ENCODE measurements at regions not wholly inside any gene's neighbourhood (a gene's known extent, or its start where the extent isn't known, plus 50 kb on each side); places are given as distances from the start of the nearest gene placed in this dataset.
"Not testable (repeated sequence)": the region's sequence is repeated elsewhere in the genome, so short reads cannot be mapped to it uniquely, and the experiment has no call there.

DNA sequence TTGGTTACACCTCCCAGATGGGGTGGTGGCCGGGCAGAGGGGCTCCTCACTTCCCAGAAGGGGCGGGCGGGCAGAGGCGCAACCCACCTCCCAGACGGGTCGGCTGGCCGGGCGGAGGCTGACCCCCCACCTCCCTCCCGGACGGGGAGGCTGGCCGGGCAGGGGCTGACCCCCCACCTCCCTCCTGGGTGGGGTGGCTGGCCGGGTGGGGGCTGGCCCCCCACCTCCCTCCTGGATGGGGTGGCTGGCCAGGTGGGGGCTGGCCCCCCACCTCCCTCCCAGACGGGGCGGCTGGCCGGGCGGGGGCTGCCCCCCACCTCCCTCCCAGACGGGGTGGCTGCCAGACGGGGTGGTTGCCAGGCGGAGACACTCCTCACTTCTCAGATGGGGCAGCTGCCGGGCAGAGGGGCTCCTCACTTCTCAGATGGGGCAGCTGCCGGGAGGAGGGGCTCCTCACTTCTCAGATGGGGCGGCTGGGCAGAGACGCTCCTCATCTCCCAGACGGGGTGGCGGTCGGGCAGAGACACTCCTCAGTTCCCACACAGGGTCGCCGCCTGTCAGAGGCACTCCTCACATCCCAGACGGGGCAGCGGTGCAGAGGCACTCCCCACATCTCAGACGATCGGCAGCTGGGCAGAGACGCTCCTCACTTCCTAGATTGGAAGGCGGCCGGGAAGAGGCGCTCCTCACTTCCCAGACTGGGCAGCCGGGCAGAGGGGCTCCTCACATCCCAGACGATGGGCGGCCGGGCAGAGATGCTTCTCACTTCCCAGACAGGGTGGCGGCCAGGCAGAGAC lies 148.0 kb downstream of the KLF8 start:
- not testable (repeated sequence) for H3K4me2 ChIP-seq (ENCODE audit: low read length); H2AK5ac ChIP-seq (ENCODE audit: low read length); H4K5ac ChIP-seq (ENCODE audit: low read length); H3K4me1 ChIP-seq (ENCODE audit: control insufficient read depth, low read depth, low read length); H2BK15ac ChIP-seq (replicated peaks; ENCODE audit: low read depth); H3K23ac ChIP-seq (ENCODE audit: low read length); H2BK120ac ChIP-seq (ENCODE audit: low read depth, low read length); H3K27me3 ChIP-seq (ENCODE audit: insufficient read depth, low read length, poor library complexity); H3K4me3 ChIP-seq (ENCODE audit: low read length); H3K56ac ChIP-seq (ENCODE audit: low read length); H3K79me2 ChIP-seq (ENCODE audit: control insufficient read depth, insufficient read depth, low read length); H2BK5ac ChIP-seq (ENCODE audit: low read length); H3K4ac ChIP-seq (ENCODE audit: low read depth, low read length); H3K9ac ChIP-seq (ENCODE audit: low read length); DNase-seq; H3K18ac ChIP-seq (ENCODE audit: low read length); H3K79me1 ChIP-seq (ENCODE audit: low read length); H4K8ac ChIP-seq (ENCODE audit: low read depth, low read length); H3K27ac ChIP-seq (ENCODE audit: low read depth, low read length); H3K36me3 ChIP-seq (ENCODE audit: control insufficient read depth, insufficient read depth, low read length)
- no CpG with 5 or more reads among the region's 41 CpGs for WGBS (ENCODE audit: extremely low coverage, insufficient coverage, low lambda C conversion rate)

DNA sequence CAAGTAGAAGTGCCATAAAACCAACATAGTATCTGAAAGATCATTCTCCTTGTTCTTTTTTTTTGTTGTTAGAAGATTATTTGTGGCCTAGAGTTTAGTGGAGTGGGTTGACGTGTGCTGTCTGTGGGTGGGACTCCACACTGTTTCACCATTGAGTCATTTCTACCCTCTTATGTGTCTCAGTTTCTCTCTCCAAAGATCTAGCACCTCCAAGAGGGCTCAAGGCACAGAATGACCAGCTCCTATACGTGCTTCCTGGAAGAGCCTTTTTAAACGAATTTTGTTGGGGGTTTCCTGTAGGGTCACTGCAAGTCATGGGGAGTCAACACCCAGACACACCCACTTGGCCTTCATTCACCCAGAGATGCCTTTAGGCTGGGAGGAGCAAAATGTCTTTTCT lies 150.1 kb downstream of the KLF8 start:
- Histone ChIP-seq H3K56ac (ENCODE audit: low read length) (no peak overlapping the region), H4K8ac (ENCODE audit: low read depth, low read length) (no peak overlapping the region), H3K4ac (ENCODE audit: low read depth, low read length) (no peak overlapping the region), H2AK5ac (ENCODE audit: low read length) (no peak overlapping the region), H3K4me2 (ENCODE audit: low read length) (no peak overlapping the region), H2BK5ac (ENCODE audit: low read length) (no peak overlapping the region), H3K4me1 (ENCODE audit: control insufficient read depth, low read depth, low read length) (no peaks in the 10 kb centered on the region), H4K5ac (ENCODE audit: low read length) (no peak overlapping the region), H2BK15ac (replicated peaks; ENCODE audit: low read depth) (no peak overlapping the region), H3K18ac (ENCODE audit: low read length) (no peak overlapping the region), H3K4me3 (ENCODE audit: low read length) (no peak overlapping the region), H3K27ac (ENCODE audit: low read depth, low read length) (no peak overlapping the region), H3K9ac (ENCODE audit: low read length) (no peak overlapping the region), H3K79me1 (ENCODE audit: low read length) (no peaks in the 10 kb centered on the region), H3K27me3 (ENCODE audit: insufficient read depth, low read length, poor library complexity) (no peaks in the 10 kb centered on the region), H3K36me3 (ENCODE audit: control insufficient read depth, insufficient read depth, low read length) (no peaks in the 10 kb centered on the region), H3K23ac (ENCODE audit: low read length) (no peak overlapping the region), H3K79me2 (ENCODE audit: control insufficient read depth, insufficient read depth, low read length) (no peaks in the 10 kb centered on the region), H2BK120ac (ENCODE audit: low read depth, low read length) (no peak overlapping the region)
- no peak for DNase-seq
- WGBS (ENCODE audit: extremely low coverage, insufficient coverage, low lambda C conversion rate) = no CpG with 5 or more reads among the region's 3 CpGs

DNA sequence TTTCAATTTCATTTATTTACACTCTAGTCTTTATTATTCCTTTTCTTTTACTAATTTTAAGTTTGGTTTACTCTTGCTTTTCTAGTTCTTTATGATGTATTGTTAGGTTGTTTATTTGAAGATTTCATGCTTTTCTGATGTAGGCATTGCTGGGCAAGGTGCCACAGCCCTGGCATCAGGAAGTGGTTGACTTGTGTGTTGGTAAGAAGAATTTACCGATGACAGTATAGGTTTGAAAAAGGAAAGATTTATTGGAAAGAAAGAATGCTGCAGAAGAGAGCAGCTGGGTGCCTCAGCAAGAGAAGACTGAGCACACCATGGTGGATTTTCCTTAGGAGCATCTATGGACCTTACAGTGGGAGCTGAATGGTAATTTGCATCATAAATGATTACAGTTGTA lies 153.2 kb downstream of the KLF8 start:
- no CpG with 5 or more reads among the region's 1 CpG for WGBS (ENCODE audit: extremely low coverage, insufficient coverage, low lambda C conversion rate)
- Histone ChIP-seq H3K4me3 (ENCODE audit: low read length) (no peak overlapping the region), H4K8ac (ENCODE audit: low read depth, low read length) (no peak overlapping the region), H3K4ac (ENCODE audit: low read depth, low read length) (no peak overlapping the region), H4K5ac (ENCODE audit: low read length) (no peak overlapping the region), H3K9ac (ENCODE audit: low read length) (no peak overlapping the region), H3K79me2 (ENCODE audit: control insufficient read depth, insufficient read depth, low read length) (no peaks in the 10 kb centered on the region), H3K79me1 (ENCODE audit: low read length) (no peaks in the 10 kb centered on the region), H3K27me3 (ENCODE audit: insufficient read depth, low read length, poor library complexity) (no peaks in the 10 kb centered on the region), H3K23ac (ENCODE audit: low read length) (no peak overlapping the region), H3K18ac (ENCODE audit: low read length) (no peak overlapping the region), H2BK15ac (replicated peaks; ENCODE audit: low read depth) (no peak overlapping the region), H3K4me1 (ENCODE audit: control insufficient read depth, low read depth, low read length) (no peaks in the 10 kb centered on the region), H2AK5ac (ENCODE audit: low read length) (no peak overlapping the region), H2BK120ac (ENCODE audit: low read depth, low read length) (no peak overlapping the region), H3K36me3 (ENCODE audit: control insufficient read depth, insufficient read depth, low read length) (no peaks in the 10 kb centered on the region), H3K56ac (ENCODE audit: low read length) (no peak overlapping the region), H3K4me2 (ENCODE audit: low read length) (no peak overlapping the region), H3K27ac (ENCODE audit: low read depth, low read length) (no peak overlapping the region), H2BK5ac (ENCODE audit: low read length) (no peak overlapping the region)
- no peak for DNase-seq

DNA sequence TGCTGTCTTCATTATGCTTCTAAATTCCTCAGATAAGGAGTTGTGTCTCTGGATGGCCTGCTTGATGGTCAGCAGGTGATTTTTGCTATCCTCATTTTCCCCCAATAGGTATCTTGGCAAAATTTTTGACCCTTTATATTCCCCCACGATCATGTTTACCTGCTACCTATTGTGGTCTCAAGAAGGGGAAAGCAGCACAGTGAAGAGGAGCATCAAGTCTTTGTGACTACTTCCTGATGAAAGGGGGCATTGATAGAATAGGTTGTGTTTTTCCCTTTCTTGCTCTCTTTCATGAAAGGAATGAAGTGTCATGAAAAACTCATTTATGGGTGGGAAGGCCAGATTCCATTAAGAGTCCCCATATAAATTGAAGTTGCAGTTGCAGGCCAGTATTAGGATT lies 153.8 kb downstream of the KLF8 start:
- WGBS (ENCODE audit: extremely low coverage, insufficient coverage, low lambda C conversion rate) = no CpG with 5 or more reads among the region's 1 CpG
- H3K4me2 ChIP-seq (ENCODE audit: low read length) = no peak overlapping the region
- H3K56ac ChIP-seq (ENCODE audit: low read length) = no peak overlapping the region
- H4K8ac ChIP-seq (ENCODE audit: low read depth, low read length) = no peak overlapping the region
- no peak overlapping the region for H4K5ac ChIP-seq (ENCODE audit: low read length)
- H3K27me3 ChIP-seq (ENCODE audit: insufficient read depth, low read length, poor library complexity) = no peaks in the 10 kb centered on the region
- H3K79me1 ChIP-seq (ENCODE audit: low read length) = no peaks in the 10 kb centered on the region
- no peak overlapping the region for H3K4me3 ChIP-seq (ENCODE audit: low read length)
- no peak overlapping the region for H2BK120ac ChIP-seq (ENCODE audit: low read depth, low read length)
- no peaks in the 10 kb centered on the region for H3K4me1 ChIP-seq (ENCODE audit: control insufficient read depth, low read depth, low read length)
- no peak overlapping the region for H3K23ac ChIP-seq (ENCODE audit: low read length)
- no peak overlapping the region for H2AK5ac ChIP-seq (ENCODE audit: low read length)
- no peak overlapping the region for H3K27ac ChIP-seq (ENCODE audit: low read depth, low read length)
- DNase-seq = no peak
- no peak overlapping the region for H3K18ac ChIP-seq (ENCODE audit: low read length)
- H2BK5ac ChIP-seq (ENCODE audit: low read length) = no peak overlapping the region
- no peak overlapping the region for H3K9ac ChIP-seq (ENCODE audit: low read length)
- H3K36me3 ChIP-seq (ENCODE audit: control insufficient read depth, insufficient read depth, low read length) = no peaks in the 10 kb centered on the region
- no peaks in the 10 kb centered on the region for H3K79me2 ChIP-seq (ENCODE audit: control insufficient read depth, insufficient read depth, low read length)
- H3K4ac ChIP-seq (ENCODE audit: low read depth, low read length) = no peak overlapping the region
- H2BK15ac ChIP-seq (replicated peaks; ENCODE audit: low read depth) = no peak overlapping the region

DNA sequence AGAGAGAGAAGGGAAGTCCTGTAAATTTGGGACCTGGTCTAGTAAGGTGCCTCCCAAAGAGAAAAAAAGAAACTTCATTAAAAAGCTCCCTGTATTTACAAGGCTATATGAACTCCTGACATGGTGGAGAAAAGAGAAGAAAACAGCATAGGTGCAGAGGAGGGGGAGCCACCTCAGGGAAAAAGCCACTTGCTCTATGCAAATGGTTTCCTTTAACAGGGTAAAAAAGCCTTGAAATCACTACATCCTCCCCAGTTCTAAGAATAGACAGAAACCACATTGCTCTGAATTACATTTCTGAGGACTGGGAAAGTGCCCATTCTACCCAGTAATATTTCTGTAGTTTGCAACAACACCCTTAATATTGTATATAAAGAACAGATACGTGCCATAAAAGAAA lies 165.5 kb downstream of the KLF8 start:
- Histone ChIP-seq H3K4me1 (ENCODE audit: control insufficient read depth, low read depth, low read length) (no peaks in the 10 kb centered on the region), H3K18ac (ENCODE audit: low read length) (no peak overlapping the region), H3K79me2 (ENCODE audit: control insufficient read depth, insufficient read depth, low read length) (no peaks in the 10 kb centered on the region), H3K4me3 (ENCODE audit: low read length) (no peak overlapping the region), H3K27me3 (ENCODE audit: insufficient read depth, low read length, poor library complexity) (no peaks in the 10 kb centered on the region), H3K79me1 (ENCODE audit: low read length) (no peaks in the 10 kb centered on the region), H3K56ac (ENCODE audit: low read length) (no peak overlapping the region), H2BK5ac (ENCODE audit: low read length) (no peak overlapping the region), H2BK120ac (ENCODE audit: low read depth, low read length) (no peak overlapping the region), H3K23ac (ENCODE audit: low read length) (no peak overlapping the region), H3K9ac (ENCODE audit: low read length) (no peak overlapping the region), H2AK5ac (ENCODE audit: low read length) (no peak overlapping the region), H2BK15ac (replicated peaks; ENCODE audit: low read depth) (no peak overlapping the region), H3K36me3 (ENCODE audit: control insufficient read depth, insufficient read depth, low read length) (no peaks in the 10 kb centered on the region), H3K27ac (ENCODE audit: low read depth, low read length) (no peak overlapping the region), H4K5ac (ENCODE audit: low read length) (no peak overlapping the region), H4K8ac (ENCODE audit: low read depth, low read length) (no peak overlapping the region), H3K4me2 (ENCODE audit: low read length) (no peak overlapping the region), H3K4ac (ENCODE audit: low read depth, low read length) (no peak overlapping the region)
- no peak for DNase-seq
- no CpG with 5 or more reads among the region's 1 CpG for WGBS (ENCODE audit: extremely low coverage, insufficient coverage, low lambda C conversion rate)

DNA sequence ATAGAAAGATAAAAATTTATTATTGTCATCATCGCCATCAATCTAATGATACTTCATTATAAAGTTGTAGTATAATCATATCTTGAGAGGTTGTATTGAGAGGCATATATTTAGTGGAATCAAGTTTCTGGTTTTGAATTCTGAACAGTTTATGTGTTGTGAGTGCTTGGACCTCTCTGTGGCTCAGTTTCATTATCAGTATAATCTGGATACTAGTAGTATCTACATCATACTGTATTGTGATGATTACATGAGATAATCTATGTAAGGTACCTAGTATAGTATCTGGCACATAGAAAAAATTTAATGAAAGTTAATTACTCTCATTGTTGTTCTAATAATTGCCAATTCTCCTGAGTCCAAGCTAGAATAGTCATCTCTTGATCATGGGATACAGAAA lies 161.2 kb upstream of the UBQLN2 start:
- H3K56ac ChIP-seq (ENCODE audit: low read length) = no peak overlapping the region
- no peak overlapping the region for H2BK15ac ChIP-seq (replicated peaks; ENCODE audit: low read depth)
- H3K27me3 ChIP-seq (ENCODE audit: insufficient read depth, low read length, poor library complexity) = no peaks in the 10 kb centered on the region
- H3K27ac ChIP-seq (ENCODE audit: low read depth, low read length) = no peak overlapping the region
- no peak overlapping the region for H3K4ac ChIP-seq (ENCODE audit: low read depth, low read length)
- H3K23ac ChIP-seq (ENCODE audit: low read length) = no peak overlapping the region
- no peak overlapping the region for H4K5ac ChIP-seq (ENCODE audit: low read length)
- no peak overlapping the region for H2BK120ac ChIP-seq (ENCODE audit: low read depth, low read length)
- no peak overlapping the region for H4K8ac ChIP-seq (ENCODE audit: low read depth, low read length)
- no peaks in the 10 kb centered on the region for H3K79me2 ChIP-seq (ENCODE audit: control insufficient read depth, insufficient read depth, low read length)
- DNase-seq = no peak
- H3K4me1 ChIP-seq (ENCODE audit: control insufficient read depth, low read depth, low read length) = no peaks in the 10 kb centered on the region
- no peak overlapping the region for H3K4me2 ChIP-seq (ENCODE audit: low read length)
- no peaks in the 10 kb centered on the region for H3K36me3 ChIP-seq (ENCODE audit: control insufficient read depth, insufficient read depth, low read length)
- no CpG with 5 or more reads among the region's 1 CpG for WGBS (ENCODE audit: extremely low coverage, insufficient coverage, low lambda C conversion rate)
- no peak overlapping the region for H3K18ac ChIP-seq (ENCODE audit: low read length)
- no peak overlapping the region for H2BK5ac ChIP-seq (ENCODE audit: low read length)
- H3K4me3 ChIP-seq (ENCODE audit: low read length) = no peak overlapping the region
- H3K79me1 ChIP-seq (ENCODE audit: low read length) = no peaks in the 10 kb centered on the region
- H2AK5ac ChIP-seq (ENCODE audit: low read length) = no peak overlapping the region
- no peak overlapping the region for H3K9ac ChIP-seq (ENCODE audit: low read length)
